H9 (cell line): ENCODE measurements at regions not wholly inside any gene's neighbourhood (a gene's known extent, or its start where the extent isn't known, plus 50 kb on each side); places are given as distances from the start of the nearest gene placed in this dataset.

Experiments
- DNase-seq: peaks from one replicate; pipeline ENCODE4 v3.0.0-alpha.2; 2017
- H2AFZ ChIP-seq: one replicate; pipeline ENCODE4 v1.6.1; 2013; ENCODE audit warnings: mild to moderate bottlenecking, low read length, control low read depth, moderate library complexity
- H2AK5ac ChIP-seq: 2 replicates; pipeline ENCODE4 v1.6.1; 2013; ENCODE audit warnings: low read length, control low read depth, mixed read lengths; ENCODE audit not compliant: insufficient read length
- H2BK120ac ChIP-seq: one replicate; pipeline ENCODE4 v1.6.1; 2013; ENCODE audit warnings: low read depth, mild to moderate bottlenecking, low read length, control low read depth, inconsistent platforms; ENCODE audit not compliant: poor library complexity, severe bottlenecking
- H2BK12ac ChIP-seq: 2 replicates; pipeline ENCODE4 v1.6.1; 2013; ENCODE audit warnings: low read length, control low read depth, mixed read lengths, low read depth; ENCODE audit not compliant: insufficient read length
- H2BK15ac ChIP-seq: 2 replicates; pipeline ENCODE4 v1.6.1; 2013; ENCODE audit warnings: low read depth, low read length, control low read depth
- H2BK20ac ChIP-seq: one replicate; pipeline ENCODE4 v1.6.1; 2013; ENCODE audit warnings: low read depth, mild to moderate bottlenecking, low read length, control low read depth, inconsistent platforms; ENCODE audit not compliant: poor library complexity, severe bottlenecking
- H2BK5ac ChIP-seq: 2 replicates; pipeline ENCODE4 v1.6.1; 2013; ENCODE audit warnings: low read length, control low read depth, mixed read lengths; ENCODE audit not compliant: insufficient read length
- H3K14ac ChIP-seq: 2 replicates; pipeline ENCODE4 v1.6.1; 2013; ENCODE audit warnings: low read length, control low read depth; ENCODE audit not compliant: insufficient read depth
- H3K18ac ChIP-seq: 2 replicates; pipeline ENCODE4 v1.6.1; 2013; ENCODE audit warnings: low read depth, mild to moderate bottlenecking, mixed read lengths, low read length, control low read depth; ENCODE audit not compliant: insufficient read length
- H3K23ac ChIP-seq: 2 replicates; pipeline ENCODE4 v1.6.1; 2013; ENCODE audit warnings: low read length, control low read depth, mixed read lengths, low read depth; ENCODE audit not compliant: insufficient read length
- H3K23me2 ChIP-seq: 2 replicates; pipeline ENCODE4 v1.6.1; 2013; ENCODE audit warnings: low read depth, mild to moderate bottlenecking, mixed read lengths, low read length, control low read depth; ENCODE audit not compliant: insufficient read length, poor library complexity, severe bottlenecking
- H3K27ac ChIP-seq: 2 replicates; pipeline ENCODE4 v1.5.1; 2013; ENCODE audit warnings: low read length, control low read depth, mixed read lengths, low read depth; ENCODE audit not compliant: insufficient read length
- H3K27me3 ChIP-seq: 2 replicates; pipeline ENCODE4 v1.6.1; 2013; ENCODE audit warnings: low read length, control low read depth, inconsistent platforms; ENCODE audit not compliant: insufficient read depth
- H3K4ac ChIP-seq: 2 replicates; pipeline ENCODE4 v1.6.1; 2013; ENCODE audit warnings: low read depth, mild to moderate bottlenecking, control low read depth, inconsistent platforms, low read length, moderate library complexity
- H3K4me1 ChIP-seq: 2 replicates; pipeline ENCODE4 v1.6.1; 2013; ENCODE audit warnings: low read length, control low read depth, inconsistent platforms; ENCODE audit not compliant: insufficient read depth
- H3K4me2 ChIP-seq: 2 replicates; pipeline ENCODE4 v1.6.1; 2013; ENCODE audit warnings: low read length, control low read depth, mixed read lengths; ENCODE audit not compliant: insufficient read length, insufficient read depth
- H3K56ac ChIP-seq: 2 replicates; pipeline ENCODE4 v1.6.1; 2013; ENCODE audit warnings: low read depth, mild to moderate bottlenecking, mixed read lengths, low read length, control low read depth; ENCODE audit not compliant: insufficient read length
- H3K79me1 ChIP-seq: 2 replicates; pipeline ENCODE4 v1.6.1; 2013; ENCODE audit warnings: low read depth, mild to moderate bottlenecking, moderate library complexity, low read length, control low read depth, inconsistent platforms; ENCODE audit not compliant: insufficient read depth, poor library complexity, severe bottlenecking
- H3K79me2 ChIP-seq: 2 replicates; pipeline ENCODE4 v1.6.1; 2013; ENCODE audit warnings: low read length, control low read depth, inconsistent platforms; ENCODE audit not compliant: insufficient read depth
- H3K9ac ChIP-seq: 2 replicates; pipeline ENCODE4 v1.6.1; 2013; ENCODE audit warnings: low read length, control low read depth, mixed read lengths; ENCODE audit not compliant: insufficient read length; ENCODE audit errors: extremely low read depth
- H3K9me3 ChIP-seq: one replicate; pipeline ENCODE4 v1.6.1; 2013; ENCODE audit warnings: low read depth, low read length, inconsistent platforms; ENCODE audit not compliant: control insufficient read depth
- H3T11ph ChIP-seq: one replicate; pipeline ENCODE4 v1.6.1; 2013; ENCODE audit warnings: mild to moderate bottlenecking, low read length, control low read depth, inconsistent platforms
- H4K20me1 ChIP-seq: one replicate; pipeline ENCODE4 v1.6.1; 2013; ENCODE audit not compliant: control insufficient read depth, insufficient read length, insufficient read depth
- H4K5ac ChIP-seq: 2 replicates; pipeline ENCODE4 v1.6.1; 2013; ENCODE audit warnings: low read depth, mild to moderate bottlenecking, mixed read lengths, low read length, control low read depth; ENCODE audit not compliant: insufficient read length
- H4K8ac ChIP-seq: replicated peaks from 2 replicates; pipeline ENCODE4 v1.6.1; 2013; ENCODE audit warnings: low read length, control low read depth, mixed read lengths, low read depth; ENCODE audit not compliant: insufficient read length
- H4K91ac ChIP-seq: 2 replicates; pipeline ENCODE4 v1.6.1; 2013; ENCODE audit warnings: low read depth, mild to moderate bottlenecking, moderate library complexity, mixed read lengths, low read length, control low read depth; ENCODE audit not compliant: insufficient read length
- H3K27ac Mint-ChIP-seq, 3 experiments: 2 replicates in 2 of 3; 3 replicates in 1 of 3; pipeline ENCODE4 v1.8.0; 2020 to 2021; ENCODE audit warnings: mixed read lengths in 3 of 3, mild to moderate bottlenecking in 1 of 3, moderate library complexity in 1 of 3
- H3K27me3 Mint-ChIP-seq: 2 replicates; pipeline ENCODE4 v1.8.0; 2021; ENCODE audit warnings: low read depth, mild to moderate bottlenecking, moderate library complexity, mixed read lengths
- H3K36me3 Mint-ChIP-seq, 3 experiments: 2 replicates in 2 of 3; 3 replicates in 1 of 3; pipeline ENCODE4 v1.8.0; 2020 to 2021; ENCODE audit warnings: low read depth in 3 of 3, mixed read lengths in 3 of 3; ENCODE audit not compliant: insufficient read depth in 1 of 3
- H3K4me1 Mint-ChIP-seq, 2 experiments: 2 replicates each; pipeline ENCODE4 v1.8.0; 2020; ENCODE audit warnings: mixed read lengths in 2 of 2
- H3K4me3 Mint-ChIP-seq, 2 experiments: 2 replicates in 1 of 2; 3 replicates in 1 of 2; pipeline ENCODE4 v1.8.0; 2020 to 2021; ENCODE audit warnings: mild to moderate bottlenecking in 2 of 2, mixed read lengths in 2 of 2, moderate library complexity in 1 of 2
- H3K9me3 Mint-ChIP-seq, 2 experiments: 2 replicates in 1 of 2; 3 replicates in 1 of 2; pipeline ENCODE4 v1.8.0; 2020; ENCODE audit warnings: mild to moderate bottlenecking in 2 of 2, mixed read lengths in 2 of 2, moderate library complexity in 1 of 2
- WGBS: extraction: QIAGEN DNeasy Blood & Tissue Kit; methylation state at CpG from one replicate; pipeline ENCODE4 v1.1.7; 2013; ENCODE audit warnings: missing lambda C conversion rate, low lambda C conversion rate, mixed read lengths; ENCODE audit not compliant: insufficient read length; ENCODE audit errors: extremely low coverage; 5-methylcytosine and 5-hydroxymethylcytosine counted together
- TF ChIP-seq, protein P1 (sequence below): fragments of 200-600 bp; sonication (generic); conservative IDR thresholded peaks from 3 replicates; pipeline ENCODE4 v1.8.0; 2021; ENCODE audit warnings: antibody characterized with exemption, mild to moderate bottlenecking

DNA sequence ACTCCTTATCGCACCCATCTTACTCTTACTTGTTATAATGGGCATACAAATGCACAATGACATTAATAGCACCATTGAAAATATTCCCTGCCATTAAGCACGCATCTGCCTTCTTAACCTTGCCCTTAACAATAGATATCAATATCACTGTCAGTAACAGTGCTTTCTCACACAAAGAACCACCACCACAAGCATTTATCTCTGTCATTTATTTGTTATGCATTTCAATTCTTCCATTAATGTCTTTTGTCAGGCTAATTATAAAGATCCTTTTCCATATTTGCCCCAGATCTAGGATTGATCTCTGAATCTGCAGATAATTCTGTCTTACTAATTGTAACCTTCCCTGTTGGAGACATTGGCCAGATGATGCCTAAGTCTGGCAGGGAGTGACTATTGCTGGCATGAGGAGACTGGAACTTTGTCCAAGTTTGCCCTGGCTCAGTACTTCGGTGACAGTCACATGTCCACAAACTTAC lies 419.6 kb upstream of the TGFBR2 start:
- Mint-ChIP-seq H3K4me3 (no peak overlapping the region), H3K36me3 (no peaks in the 10 kb centered on the region), H3K27me3 (no peaks in the 10 kb centered on the region), H3K4me1 (peaks cover 4 to 6% of the 10 kb centered on the region in 2 experiments), H3K9me3 (no peaks in the 10 kb centered on the region; a peak in 1 of 5 replicates), H3K27ac (no peak overlapping the region)
- no peak overlapping the region for H3K23ac ChIP-seq
- H4K91ac ChIP-seq: no peak overlapping the region
- no peak overlapping the region for H3K27ac ChIP-seq
- H3K27me3 ChIP-seq: no peaks in the 10 kb centered on the region
- TF ChIP-seq, protein P1, sequence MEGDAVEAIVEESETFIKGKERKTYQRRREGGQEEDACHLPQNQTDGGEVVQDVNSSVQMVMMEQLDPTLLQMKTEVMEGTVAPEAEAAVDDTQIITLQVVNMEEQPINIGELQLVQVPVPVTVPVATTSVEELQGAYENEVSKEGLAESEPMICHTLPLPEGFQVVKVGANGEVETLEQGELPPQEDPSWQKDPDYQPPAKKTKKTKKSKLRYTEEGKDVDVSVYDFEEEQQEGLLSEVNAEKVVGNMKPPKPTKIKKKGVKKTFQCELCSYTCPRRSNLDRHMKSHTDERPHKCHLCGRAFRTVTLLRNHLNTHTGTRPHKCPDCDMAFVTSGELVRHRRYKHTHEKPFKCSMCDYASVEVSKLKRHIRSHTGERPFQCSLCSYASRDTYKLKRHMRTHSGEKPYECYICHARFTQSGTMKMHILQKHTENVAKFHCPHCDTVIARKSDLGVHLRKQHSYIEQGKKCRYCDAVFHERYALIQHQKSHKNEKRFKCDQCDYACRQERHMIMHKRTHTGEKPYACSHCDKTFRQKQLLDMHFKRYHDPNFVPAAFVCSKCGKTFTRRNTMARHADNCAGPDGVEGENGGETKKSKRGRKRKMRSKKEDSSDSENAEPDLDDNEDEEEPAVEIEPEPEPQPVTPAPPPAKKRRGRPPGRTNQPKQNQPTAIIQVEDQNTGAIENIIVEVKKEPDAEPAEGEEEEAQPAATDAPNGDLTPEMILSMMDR: no peak
- no peak overlapping the region for H2BK12ac ChIP-seq
- no peak overlapping the region for H3K9ac ChIP-seq
- no peak overlapping the region for H2BK5ac ChIP-seq
- no peak overlapping the region for H4K5ac ChIP-seq
- H3K23me2 ChIP-seq: no peaks in the 10 kb centered on the region
- no peak overlapping the region for H2BK15ac ChIP-seq
- no peaks in the 10 kb centered on the region for H3K4me1 ChIP-seq
- no peaks in the 10 kb centered on the region for H3K79me1 ChIP-seq
- H3K9me3 ChIP-seq: no peaks in the 10 kb centered on the region
- no peak overlapping the region for H3K4ac ChIP-seq
- H2BK120ac ChIP-seq: no peak overlapping the region
- H3K79me2 ChIP-seq: no peaks in the 10 kb centered on the region
- H3K4me2 ChIP-seq: no peak overlapping the region
- H4K20me1 ChIP-seq: no peaks in the 10 kb centered on the region
- no peak overlapping the region for H2AK5ac ChIP-seq
- no peak overlapping the region for H3K18ac ChIP-seq
- H2BK20ac ChIP-seq: no peak overlapping the region
- H3K14ac ChIP-seq: no peak overlapping the region
- no peak overlapping the region for H4K8ac ChIP-seq
- WGBS: no CpG with 5 or more reads among the region's 3 CpGs
- H3K56ac ChIP-seq: no peak overlapping the region
- no peak overlapping the region for H2AFZ ChIP-seq
- DNase-seq: no peak
- H3T11ph ChIP-seq: no peak overlapping the region
